H9 (cell line): ENCODE measurements at regions not wholly inside any gene's neighbourhood (a gene's known extent, or its start where the extent isn't known, plus 50 kb on each side); places are given as distances from the start of the nearest gene placed in this dataset.

Source experiments
- DNase-seq: peaks from one replicate; pipeline ENCODE4 v3.0.0-alpha.2; 2017
- H2AFZ ChIP-seq: one replicate; pipeline ENCODE4 v1.6.1; 2013; ENCODE audit warnings: mild to moderate bottlenecking, low read length, control low read depth, moderate library complexity
- H2AK5ac ChIP-seq: 2 replicates; pipeline ENCODE4 v1.6.1; 2013; ENCODE audit warnings: low read length, control low read depth, mixed read lengths; ENCODE audit not compliant: insufficient read length
- H2BK120ac ChIP-seq: one replicate; pipeline ENCODE4 v1.6.1; 2013; ENCODE audit warnings: low read depth, mild to moderate bottlenecking, low read length, control low read depth, inconsistent platforms; ENCODE audit not compliant: poor library complexity, severe bottlenecking
- H2BK12ac ChIP-seq: 2 replicates; pipeline ENCODE4 v1.6.1; 2013; ENCODE audit warnings: low read length, control low read depth, mixed read lengths, low read depth; ENCODE audit not compliant: insufficient read length
- H2BK15ac ChIP-seq: 2 replicates; pipeline ENCODE4 v1.6.1; 2013; ENCODE audit warnings: low read depth, low read length, control low read depth
- H2BK20ac ChIP-seq: one replicate; pipeline ENCODE4 v1.6.1; 2013; ENCODE audit warnings: low read depth, mild to moderate bottlenecking, low read length, control low read depth, inconsistent platforms; ENCODE audit not compliant: poor library complexity, severe bottlenecking
- H2BK5ac ChIP-seq: 2 replicates; pipeline ENCODE4 v1.6.1; 2013; ENCODE audit warnings: low read length, control low read depth, mixed read lengths; ENCODE audit not compliant: insufficient read length
- H3K14ac ChIP-seq: 2 replicates; pipeline ENCODE4 v1.6.1; 2013; ENCODE audit warnings: low read length, control low read depth; ENCODE audit not compliant: insufficient read depth
- H3K18ac ChIP-seq: 2 replicates; pipeline ENCODE4 v1.6.1; 2013; ENCODE audit warnings: low read depth, mild to moderate bottlenecking, mixed read lengths, low read length, control low read depth; ENCODE audit not compliant: insufficient read length
- H3K23ac ChIP-seq: 2 replicates; pipeline ENCODE4 v1.6.1; 2013; ENCODE audit warnings: low read length, control low read depth, mixed read lengths, low read depth; ENCODE audit not compliant: insufficient read length
- H3K23me2 ChIP-seq: 2 replicates; pipeline ENCODE4 v1.6.1; 2013; ENCODE audit warnings: low read depth, mild to moderate bottlenecking, mixed read lengths, low read length, control low read depth; ENCODE audit not compliant: insufficient read length, poor library complexity, severe bottlenecking
- H3K27ac ChIP-seq: 2 replicates; pipeline ENCODE4 v1.5.1; 2013; ENCODE audit warnings: low read length, control low read depth, mixed read lengths, low read depth; ENCODE audit not compliant: insufficient read length
- H3K27me3 ChIP-seq: 2 replicates; pipeline ENCODE4 v1.6.1; 2013; ENCODE audit warnings: low read length, control low read depth, inconsistent platforms; ENCODE audit not compliant: insufficient read depth
- H3K4ac ChIP-seq: 2 replicates; pipeline ENCODE4 v1.6.1; 2013; ENCODE audit warnings: low read depth, mild to moderate bottlenecking, control low read depth, inconsistent platforms, low read length, moderate library complexity
- H3K4me1 ChIP-seq: 2 replicates; pipeline ENCODE4 v1.6.1; 2013; ENCODE audit warnings: low read length, control low read depth, inconsistent platforms; ENCODE audit not compliant: insufficient read depth
- H3K4me2 ChIP-seq: 2 replicates; pipeline ENCODE4 v1.6.1; 2013; ENCODE audit warnings: low read length, control low read depth, mixed read lengths; ENCODE audit not compliant: insufficient read length, insufficient read depth
- H3K56ac ChIP-seq: 2 replicates; pipeline ENCODE4 v1.6.1; 2013; ENCODE audit warnings: low read depth, mild to moderate bottlenecking, mixed read lengths, low read length, control low read depth; ENCODE audit not compliant: insufficient read length
- H3K79me1 ChIP-seq: 2 replicates; pipeline ENCODE4 v1.6.1; 2013; ENCODE audit warnings: low read depth, mild to moderate bottlenecking, moderate library complexity, low read length, control low read depth, inconsistent platforms; ENCODE audit not compliant: insufficient read depth, poor library complexity, severe bottlenecking
- H3K79me2 ChIP-seq: 2 replicates; pipeline ENCODE4 v1.6.1; 2013; ENCODE audit warnings: low read length, control low read depth, inconsistent platforms; ENCODE audit not compliant: insufficient read depth
- H3K9ac ChIP-seq: 2 replicates; pipeline ENCODE4 v1.6.1; 2013; ENCODE audit warnings: low read length, control low read depth, mixed read lengths; ENCODE audit not compliant: insufficient read length; ENCODE audit errors: extremely low read depth
- H3K9me3 ChIP-seq: one replicate; pipeline ENCODE4 v1.6.1; 2013; ENCODE audit warnings: low read depth, low read length, inconsistent platforms; ENCODE audit not compliant: control insufficient read depth
- H3T11ph ChIP-seq: one replicate; pipeline ENCODE4 v1.6.1; 2013; ENCODE audit warnings: mild to moderate bottlenecking, low read length, control low read depth, inconsistent platforms
- H4K20me1 ChIP-seq: one replicate; pipeline ENCODE4 v1.6.1; 2013; ENCODE audit not compliant: control insufficient read depth, insufficient read length, insufficient read depth
- H4K5ac ChIP-seq: 2 replicates; pipeline ENCODE4 v1.6.1; 2013; ENCODE audit warnings: low read depth, mild to moderate bottlenecking, mixed read lengths, low read length, control low read depth; ENCODE audit not compliant: insufficient read length
- H4K8ac ChIP-seq: replicated peaks from 2 replicates; pipeline ENCODE4 v1.6.1; 2013; ENCODE audit warnings: low read length, control low read depth, mixed read lengths, low read depth; ENCODE audit not compliant: insufficient read length
- H4K91ac ChIP-seq: 2 replicates; pipeline ENCODE4 v1.6.1; 2013; ENCODE audit warnings: low read depth, mild to moderate bottlenecking, moderate library complexity, mixed read lengths, low read length, control low read depth; ENCODE audit not compliant: insufficient read length
- H3K27ac Mint-ChIP-seq, 3 experiments: 2 replicates in 2 of 3; 3 replicates in 1 of 3; pipeline ENCODE4 v1.8.0; 2020 to 2021; ENCODE audit warnings: mixed read lengths in 3 of 3, mild to moderate bottlenecking in 1 of 3, moderate library complexity in 1 of 3
- H3K27me3 Mint-ChIP-seq: 2 replicates; pipeline ENCODE4 v1.8.0; 2021; ENCODE audit warnings: low read depth, mild to moderate bottlenecking, moderate library complexity, mixed read lengths
- H3K36me3 Mint-ChIP-seq, 3 experiments: 2 replicates in 2 of 3; 3 replicates in 1 of 3; pipeline ENCODE4 v1.8.0; 2020 to 2021; ENCODE audit warnings: low read depth in 3 of 3, mixed read lengths in 3 of 3; ENCODE audit not compliant: insufficient read depth in 1 of 3
- H3K4me1 Mint-ChIP-seq, 2 experiments: 2 replicates each; pipeline ENCODE4 v1.8.0; 2020; ENCODE audit warnings: mixed read lengths in 2 of 2
- H3K4me3 Mint-ChIP-seq, 2 experiments: 2 replicates in 1 of 2; 3 replicates in 1 of 2; pipeline ENCODE4 v1.8.0; 2020 to 2021; ENCODE audit warnings: mild to moderate bottlenecking in 2 of 2, mixed read lengths in 2 of 2, moderate library complexity in 1 of 2
- H3K9me3 Mint-ChIP-seq, 2 experiments: 2 replicates in 1 of 2; 3 replicates in 1 of 2; pipeline ENCODE4 v1.8.0; 2020; ENCODE audit warnings: mild to moderate bottlenecking in 2 of 2, mixed read lengths in 2 of 2, moderate library complexity in 1 of 2
- WGBS: extraction: QIAGEN DNeasy Blood & Tissue Kit; methylation state at CpG from one replicate; pipeline ENCODE4 v1.1.7; 2013; ENCODE audit warnings: missing lambda C conversion rate, low lambda C conversion rate, mixed read lengths; ENCODE audit not compliant: insufficient read length; ENCODE audit errors: extremely low coverage; 5-methylcytosine and 5-hydroxymethylcytosine counted together
- TF ChIP-seq, protein P1 (sequence below): fragments of 200-600 bp; sonication (generic); conservative IDR thresholded peaks from 3 replicates; pipeline ENCODE4 v1.8.0; 2021; ENCODE audit warnings: antibody characterized with exemption, mild to moderate bottlenecking

DNA sequence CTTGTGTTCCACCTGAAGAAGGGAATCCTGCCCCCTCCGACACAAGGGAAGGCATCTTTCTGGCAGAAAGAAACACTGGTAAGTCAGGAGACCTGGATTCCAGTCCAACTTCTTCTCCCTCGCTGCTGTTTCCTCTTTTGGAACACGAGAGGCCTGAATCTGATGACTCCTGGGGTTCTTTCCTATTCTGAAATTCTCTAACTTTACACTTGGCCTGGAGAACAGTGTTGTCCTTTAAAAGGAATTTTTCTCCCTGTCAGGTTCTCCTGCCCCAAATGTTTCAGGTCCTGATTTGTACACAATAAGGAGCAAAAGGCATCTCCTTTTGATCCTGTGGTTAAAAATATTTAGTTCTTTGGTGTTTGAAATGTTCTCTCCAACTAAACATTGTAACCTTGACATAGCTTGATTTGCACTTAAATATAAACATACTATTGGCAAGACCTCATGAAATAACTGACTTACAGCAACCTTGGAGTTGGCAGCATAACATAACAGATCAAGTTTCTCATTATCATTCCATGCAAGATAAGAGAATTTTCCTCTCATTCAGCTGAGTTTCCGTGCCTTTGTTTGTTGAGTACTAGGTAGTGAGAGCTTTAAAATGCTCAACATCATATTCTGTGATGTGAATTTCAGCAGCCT, 244.8 kb downstream of the COG6 start:
- Histone ChIP-seq H2BK12ac (no peak overlapping the region), H4K91ac (no peak overlapping the region), H3K9me3 (no peaks in the 10 kb centered on the region), H2AK5ac (no peak overlapping the region), H3K9ac (no peak overlapping the region), H3K56ac (no peak overlapping the region), H2BK20ac (no peak overlapping the region), H2BK15ac (no peak overlapping the region), H3K79me1 (no peaks in the 10 kb centered on the region), H3K4me1 (no peaks in the 10 kb centered on the region), H3K79me2 (no peaks in the 10 kb centered on the region), H3K27ac (no peak overlapping the region), H3K4ac (no peak overlapping the region), H3K4me2 (no peak overlapping the region), H4K5ac (no peak overlapping the region), H3K23me2 (no peaks in the 10 kb centered on the region), H4K20me1 (no peaks in the 10 kb centered on the region), H3K14ac (no peak overlapping the region), H4K8ac (no peak overlapping the region), H2BK120ac (no peak overlapping the region), H3K27me3 (no peaks in the 10 kb centered on the region), H3K23ac (no peak overlapping the region), H2AFZ (no peak overlapping the region), H3T11ph (no peak overlapping the region), H2BK5ac (no peak overlapping the region), H3K18ac (no peak overlapping the region)
- H3K27ac Mint-ChIP-seq = no peak overlapping the region
- H3K36me3 Mint-ChIP-seq = no peaks in the 10 kb centered on the region
- H3K4me1 Mint-ChIP-seq = peaks cover 6 to 7% of the 10 kb centered on the region in 2 experiments; a peak in 3 of 4 replicates
- no CpG with 5 or more reads among the region's 4 CpGs for WGBS
- DNase-seq = no peak
- TF ChIP-seq, protein P1, sequence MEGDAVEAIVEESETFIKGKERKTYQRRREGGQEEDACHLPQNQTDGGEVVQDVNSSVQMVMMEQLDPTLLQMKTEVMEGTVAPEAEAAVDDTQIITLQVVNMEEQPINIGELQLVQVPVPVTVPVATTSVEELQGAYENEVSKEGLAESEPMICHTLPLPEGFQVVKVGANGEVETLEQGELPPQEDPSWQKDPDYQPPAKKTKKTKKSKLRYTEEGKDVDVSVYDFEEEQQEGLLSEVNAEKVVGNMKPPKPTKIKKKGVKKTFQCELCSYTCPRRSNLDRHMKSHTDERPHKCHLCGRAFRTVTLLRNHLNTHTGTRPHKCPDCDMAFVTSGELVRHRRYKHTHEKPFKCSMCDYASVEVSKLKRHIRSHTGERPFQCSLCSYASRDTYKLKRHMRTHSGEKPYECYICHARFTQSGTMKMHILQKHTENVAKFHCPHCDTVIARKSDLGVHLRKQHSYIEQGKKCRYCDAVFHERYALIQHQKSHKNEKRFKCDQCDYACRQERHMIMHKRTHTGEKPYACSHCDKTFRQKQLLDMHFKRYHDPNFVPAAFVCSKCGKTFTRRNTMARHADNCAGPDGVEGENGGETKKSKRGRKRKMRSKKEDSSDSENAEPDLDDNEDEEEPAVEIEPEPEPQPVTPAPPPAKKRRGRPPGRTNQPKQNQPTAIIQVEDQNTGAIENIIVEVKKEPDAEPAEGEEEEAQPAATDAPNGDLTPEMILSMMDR = no peak
- no peak overlapping the region for H3K4me3 Mint-ChIP-seq
- H3K27me3 Mint-ChIP-seq = no peaks in the 10 kb centered on the region
- H3K9me3 Mint-ChIP-seq = no peaks in the 10 kb centered on the region
